Common myeloid progenitor, CD34-positive (primary cell): ENCODE measurements at regions not wholly inside any gene's neighbourhood (a gene's known extent, or its start where the extent isn't known, plus 50 kb on each side); places are given as distances from the start of the nearest gene placed in this dataset.
A peak's percentile ranks its signal among the peaks of the same experiment; 100 is the strongest.

Experiments
- CTCF ChIA-PET: fragments of 350-600 bp; sonication (Branson Sonifier 250); formaldehyde crosslinking; loops from one replicate; lab custom pipeline; 2021; ENCODE audit warnings: antibody characterized with exemption; lab: Charles Lee
- POLR2A ChIA-PET: fragments of 350-600 bp; sonication (Branson Sonifier 250); formaldehyde crosslinking; loops from one replicate; lab custom pipeline; 2021; ENCODE audit warnings: antibody characterized with exemption; lab: Charles Lee
- DNase-seq, 3 donors: peaks; one replicate each; pipeline versions ENCODE4 v3.0.0 to v3.0.0-alpha.2; 2013
- H3K27ac ChIP-seq, 2 experiments: 1 replicate in 1 of 2; 2 replicates in 1 of 2; pipeline ENCODE4 v1.7.0; 2013; ENCODE audit warnings: inconsistent platforms in 2 of 2, low read length in 2 of 2, mild to moderate bottlenecking in 2 of 2, low read depth in 1 of 2, moderate library complexity in 1 of 2; ENCODE audit not compliant: severe bottlenecking in 2 of 2, insufficient read depth in 1 of 2, poor library complexity in 1 of 2
- H3K27me3 ChIP-seq, 5 experiments: replicated peaks in 2 of 5; 1 replicate in 3 of 5; 2 replicates in 2 of 5; pipeline versions ENCODE4 v1.6.1 to v1.7.0; 2013; ENCODE audit warnings: low read length in 4 of 5, mild to moderate bottlenecking in 2 of 5, moderate library complexity in 2 of 5, inconsistent platforms in 1 of 5; ENCODE audit not compliant: insufficient read depth in 5 of 5, control insufficient read depth in 4 of 5
- H3K36me3 ChIP-seq, 4 experiments: 1 replicate in 2 of 4; 2 replicates in 2 of 4; pipeline versions ENCODE4 v1.6.1 to v1.7.0; 2013; ENCODE audit warnings: low read length in 3 of 4, control low read depth in 1 of 4, mild to moderate bottlenecking in 1 of 4; ENCODE audit not compliant: control insufficient read depth in 4 of 4, insufficient read depth in 4 of 4
- H3K4me1 ChIP-seq, 4 experiments: 1 replicate in 3 of 4; 2 replicates in 1 of 4; pipeline versions ENCODE4 v1.6.1 to v1.7.1; 2013; ENCODE audit warnings: low read length in 3 of 4, mild to moderate bottlenecking in 3 of 4, control low read depth in 1 of 4, inconsistent platforms in 1 of 4, moderate library complexity in 1 of 4; ENCODE audit not compliant: control insufficient read depth in 4 of 4, insufficient read depth in 4 of 4; ENCODE audit errors: control extremely low read depth in 1 of 4
- H3K4me3 ChIP-seq, 7 experiments: 1 replicate in 4 of 7; 2 replicates in 3 of 7; pipeline versions ENCODE4 v1.5.1 to v1.7.0; 2013; ENCODE audit warnings: mild to moderate bottlenecking in 7 of 7, low read length in 6 of 7, moderate library complexity in 6 of 7, inconsistent platforms in 2 of 7, low read depth in 2 of 7, control low read depth in 1 of 7; ENCODE audit not compliant: insufficient read depth in 4 of 7, control insufficient read depth in 1 of 7; ENCODE audit errors: extremely low read depth in 1 of 7
- H3K9me3 ChIP-seq, 5 experiments: 1 replicate in 4 of 5; 2 replicates in 1 of 5; pipeline versions ENCODE4 v1.6.1 to v1.7.1; 2013; ENCODE audit warnings: low read length in 4 of 5, mild to moderate bottlenecking in 2 of 5, inconsistent platforms in 1 of 5, low read depth in 1 of 5, moderate library complexity in 1 of 5; ENCODE audit not compliant: control insufficient read depth in 4 of 5, insufficient read depth in 2 of 5; ENCODE audit errors: control extremely low read depth in 1 of 5
- WGBS: methylation state at CpG from one replicate; pipeline ENCODE4 v1.1.5; 2013; ENCODE audit not compliant: insufficient coverage; 5-methylcytosine and 5-hydroxymethylcytosine counted together

- 83% methylated on average over 2 of the region's 2 CpGs for whole genome bisulfite sequencing
- H3K9me3 ChIP-seq: no peaks in the 10 kb centered on the region
- no peak overlapping the region for H3K27ac ChIP-seq
- H3K27me3 ChIP-seq: no peaks in the 10 kb centered on the region
- H3K4me1 ChIP-seq: no peaks in the 10 kb centered on the region
- DNase-seq: no peak
- no peak overlapping the region for H3K4me3 ChIP-seq
- POLR2A ChIA-PET: no interaction called here
- H3K36me3 ChIP-seq: no peaks in the 10 kb centered on the region
- CTCF ChIA-PET: no interaction called here
Measured at GRCh38 chr1:103469801-103470200, 55.7 kb upstream of the RNPC3 start.

- POLR2A ChIA-PET: no interaction called here
- Histone ChIP-seq H3K9me3 (no peaks in the 10 kb centered on the region), H3K4me1 (no peaks in the 10 kb centered on the region), H3K36me3 (no peaks in the 10 kb centered on the region), H3K27me3 (no peaks in the 10 kb centered on the region), H3K27ac (no peak overlapping the region), H3K4me3 (no peak overlapping the region)
- DNase-seq: no peak
- CTCF ChIA-PET: interaction anchor here (0.7 to 1.1 kb wide), 2 partner anchors 191 to 361 kb away, joined by 3 read pairs; no protein-coding TSS in a partner anchor
- 67% methylated on average over 2 of the region's 3 CpGs for WGBS
Measured at GRCh38 chr1:103467100-103467499, 58.4 kb upstream of the RNPC3 start.

- Histone ChIP-seq H3K27ac (no peak overlapping the region), H3K4me1 (no peaks in the 10 kb centered on the region), H3K36me3 (no peaks in the 10 kb centered on the region), H3K9me3 (no peaks in the 10 kb centered on the region), H3K27me3 (no peaks in the 10 kb centered on the region), H3K4me3 (no peak overlapping the region)
- peak; percentile 2 to 19 (median 13) for DNase-seq
- POLR2A ChIA-PET: no interaction called here
- CTCF ChIA-PET: interaction anchor here (1.7 kb wide), 1 partner anchor 355 kb away, joined by 7 read pairs; no protein-coding TSS in a partner anchor
- WGBS: no CpG with 5 or more reads among the region's 1 CpG
Measured at GRCh38 chr1:103461161-103462105, 64.1 kb upstream of the RNPC3 start.

- DNase-seq: no peak
Measured at GRCh38 chr1:103460511-103460910, 65.0 kb upstream of the RNPC3 start.

GRCh38 chr1:103459346-103459745, 66.2 kb upstream of the RNPC3 start:
- Histone ChIP-seq H3K27me3 (no peaks in the 10 kb centered on the region), H3K27ac (no peak overlapping the region), H3K36me3 (no peaks in the 10 kb centered on the region), H3K4me3 (no peak overlapping the region), H3K9me3 (no peaks in the 10 kb centered on the region), H3K4me1 (no peaks in the 10 kb centered on the region)
- CTCF ChIA-PET: no interaction called here
- WGBS: 70% methylated on average over 2 of the region's 3 CpGs
- POLR2A ChIA-PET: no interaction called here
- no peak for DNase-seq

More at GRCh38 chr1:103460511-103460910, 65.0 kb upstream of the RNPC3 start:
- no peaks in the 10 kb centered on the region for H3K27me3 ChIP-seq
- no peak overlapping the region for H3K4me3 ChIP-seq
- 100% methylated on average over 2 of the region's 4 CpGs for WGBS
- ChIA-PET CTCF (no interaction called here), POLR2A (no interaction called here)
- H3K4me1 ChIP-seq: no peaks in the 10 kb centered on the region
- H3K36me3 ChIP-seq: no peaks in the 10 kb centered on the region
- no peaks in the 10 kb centered on the region for H3K9me3 ChIP-seq
- H3K27ac ChIP-seq: no peak overlapping the region

GRCh38 chr1:103457886-103458455, 67.5 kb upstream of the RNPC3 start:
- no CpG with 5 or more reads among the region's 7 CpGs for WGBS
- POLR2A ChIA-PET: no interaction called here
- H3K27ac ChIP-seq: no peak overlapping the region
- H3K36me3 ChIP-seq: no peaks in the 10 kb centered on the region
- H3K4me3 ChIP-seq: no peak overlapping the region
- H3K27me3 ChIP-seq: peaks cover 0 to 2% (median 0%) of the 10 kb centered on the region in 5 experiments
- CTCF ChIA-PET: no interaction called here
- H3K4me1 ChIP-seq: no peaks in the 10 kb centered on the region
- H3K9me3 ChIP-seq: no peaks in the 10 kb centered on the region
- no peak for DNase-seq

- no peaks in the 10 kb centered on the region for H3K9me3 ChIP-seq
- POLR2A ChIA-PET: no interaction called here
- WGBS: no CpG with 5 or more reads among the region's 1 CpG
Measured at GRCh38 chr1:103448560-103448959, 76.9 kb upstream of the RNPC3 start.

More at GRCh38 chr1:103448560-103448959, 76.9 kb upstream of the RNPC3 start:
- Histone ChIP-seq H3K36me3 (no peaks in the 10 kb centered on the region), H3K27me3 (no peaks in the 10 kb centered on the region), H3K27ac (no peak overlapping the region), H3K4me1 (no peaks in the 10 kb centered on the region), H3K4me3 (no peak overlapping the region)
- CTCF ChIA-PET: no interaction called here
- no peak for DNase-seq
